ENCODE measurements at regions not wholly inside any gene's neighbourhood (a gene's known extent, or its start where the extent isn't known, plus 50 kb on each side); places are given as distances from the start of the nearest gene placed in this dataset.
"Not testable (repeated sequence)": the region's sequence is repeated elsewhere in the genome, so short reads cannot be mapped to it uniquely, and the experiment has no call there.

GRCh38 chr4:45554423-45554822, 569.4 kb downstream of the GABRG1 start:
- H3K27me3 ChIP-seq (ENCODE audit: control insufficient read depth, insufficient read depth, low read length) = no peaks in the 10 kb centered on the region
- H3K36me3 ChIP-seq (replicated peaks; ENCODE audit: control insufficient read depth, insufficient read depth, low read length) = no peaks in the 10 kb centered on the region
- no peak for DNase-seq
- no peak overlapping the region for H3K4me3 ChIP-seq (ENCODE audit: insufficient read depth, low read depth, low read length)

- no peak overlapping the region for H3K4me3 ChIP-seq (ENCODE audit: insufficient read depth, low read depth, low read length)
- DNase-seq = no peak
- H3K27me3 ChIP-seq (ENCODE audit: control insufficient read depth, insufficient read depth, low read length) = no peaks in the 10 kb centered on the region
- H3K36me3 ChIP-seq (replicated peaks; ENCODE audit: control insufficient read depth, insufficient read depth, low read length) = no peaks in the 10 kb centered on the region
Measured at GRCh38 chr4:45550766-45551366, 573.0 kb downstream of the GABRG1 start.

- no peak for DNase-seq
- Histone ChIP-seq H3K4me3 (ENCODE audit: insufficient read depth, low read depth, low read length) (no peak overlapping the region), H3K36me3 (replicated peaks; ENCODE audit: control insufficient read depth, insufficient read depth, low read length) (no peaks in the 10 kb centered on the region), H3K27me3 (ENCODE audit: control insufficient read depth, insufficient read depth, low read length) (no peaks in the 10 kb centered on the region)
Measured at GRCh38 chr4:45539142-45539814, 584.6 kb downstream of the GABRG1 start.

GRCh38 chr4:45530498-45530897, 593.4 kb downstream of the GABRG1 start:
- H3K4me3 ChIP-seq (ENCODE audit: insufficient read depth, low read depth, low read length) = no peak overlapping the region
- DNase-seq = no peak
- H3K36me3 ChIP-seq (replicated peaks; ENCODE audit: control insufficient read depth, insufficient read depth, low read length) = no peaks in the 10 kb centered on the region
- H3K27me3 ChIP-seq (ENCODE audit: control insufficient read depth, insufficient read depth, low read length) = no peaks in the 10 kb centered on the region

GRCh38 chr4:45527160-45527559, 596.7 kb downstream of the GABRG1 start:
- no peak overlapping the region for H3K4me3 ChIP-seq (ENCODE audit: insufficient read depth, low read depth, low read length)
- DNase-seq = no peak

GRCh38 chr4:45518832-45519231, 605.0 kb downstream of the GABRG1 start:
- no peaks in the 10 kb centered on the region for H3K27me3 ChIP-seq (ENCODE audit: control insufficient read depth, insufficient read depth, low read length)
- no peak overlapping the region for H3K4me3 ChIP-seq (ENCODE audit: insufficient read depth, low read depth, low read length)
- peak; percentile 4 for DNase-seq
- H3K36me3 ChIP-seq (replicated peaks; ENCODE audit: control insufficient read depth, insufficient read depth, low read length) = no peaks in the 10 kb centered on the region

More at GRCh38 chr4:45527160-45527559, 596.7 kb downstream of the GABRG1 start:
- Histone ChIP-seq H3K36me3 (replicated peaks; ENCODE audit: control insufficient read depth, insufficient read depth, low read length) (no peaks in the 10 kb centered on the region), H3K27me3 (ENCODE audit: control insufficient read depth, insufficient read depth, low read length) (no peaks in the 10 kb centered on the region)

GRCh38 chr4:45502471-45502870, 621.4 kb downstream of the GABRG1 start:
- DNase-seq = no peak
- H3K4me3 ChIP-seq (ENCODE audit: insufficient read depth, low read depth, low read length) = no peak overlapping the region
- no peaks in the 10 kb centered on the region for H3K36me3 ChIP-seq (replicated peaks; ENCODE audit: control insufficient read depth, insufficient read depth, low read length)
- no peaks in the 10 kb centered on the region for H3K27me3 ChIP-seq (ENCODE audit: control insufficient read depth, insufficient read depth, low read length)

GRCh38 chr4:45484740-45485139, 639.1 kb downstream of the GABRG1 start:
- H3K36me3 ChIP-seq (replicated peaks; ENCODE audit: control insufficient read depth, insufficient read depth, low read length) = no peaks in the 10 kb centered on the region
- no peaks in the 10 kb centered on the region; the same call in 1 of the 2 replicates for H3K27me3 ChIP-seq (ENCODE audit: control insufficient read depth, insufficient read depth, low read length)
- DNase-seq = no peak
- H3K4me3 ChIP-seq (ENCODE audit: insufficient read depth, low read depth, low read length) = no peak overlapping the region

GRCh38 chr4:45482346-45482745, 641.5 kb downstream of the GABRG1 start:
- no peak for DNase-seq
- peaks cover 2% of the 10 kb centered on the region; the same call in 1 of the 2 replicates for H3K27me3 ChIP-seq (ENCODE audit: control insufficient read depth, insufficient read depth, low read length)
- no peak overlapping the region for H3K4me3 ChIP-seq (ENCODE audit: insufficient read depth, low read depth, low read length)
- no peaks in the 10 kb centered on the region for H3K36me3 ChIP-seq (replicated peaks; ENCODE audit: control insufficient read depth, insufficient read depth, low read length)

- no peaks in the 10 kb centered on the region for H3K36me3 ChIP-seq (replicated peaks; ENCODE audit: control insufficient read depth, insufficient read depth, low read length)
- DNase-seq = no peak
- peaks cover 22% of the 10 kb centered on the region; the same call in 1 of the 2 replicates for H3K27me3 ChIP-seq (ENCODE audit: control insufficient read depth, insufficient read depth, low read length)
- H3K4me3 ChIP-seq (ENCODE audit: insufficient read depth, low read depth, low read length) = no peak overlapping the region
Measured at GRCh38 chr4:45477311-45477733, 646.5 kb downstream of the GABRG1 start.

GRCh38 chr4:45475548-45475947, 648.3 kb downstream of the GABRG1 start:
- no peak for DNase-seq
- H3K36me3 ChIP-seq (replicated peaks; ENCODE audit: control insufficient read depth, insufficient read depth, low read length) = no peaks in the 10 kb centered on the region
- H3K4me3 ChIP-seq (ENCODE audit: insufficient read depth, low read depth, low read length) = no peak overlapping the region
- peaks cover 37% of the 10 kb centered on the region; the same call in 1 of the 2 replicates for H3K27me3 ChIP-seq (ENCODE audit: control insufficient read depth, insufficient read depth, low read length)

GRCh38 chr4:45472490-45472889, 651.4 kb downstream of the GABRG1 start:
- DNase-seq = no peak
- no peaks in the 10 kb centered on the region for H3K36me3 ChIP-seq (replicated peaks; ENCODE audit: control insufficient read depth, insufficient read depth, low read length)
- no peak overlapping the region for H3K4me3 ChIP-seq (ENCODE audit: insufficient read depth, low read depth, low read length)
- peaks cover 35% of the 10 kb centered on the region; the same call in 1 of the 2 replicates for H3K27me3 ChIP-seq (ENCODE audit: control insufficient read depth, insufficient read depth, low read length)

GRCh38 chr4:45471335-45471734, 652.5 kb downstream of the GABRG1 start:
- Histone ChIP-seq H3K36me3 (replicated peaks; ENCODE audit: control insufficient read depth, insufficient read depth, low read length) (no peaks in the 10 kb centered on the region), H3K4me3 (ENCODE audit: insufficient read depth, low read depth, low read length) (no peak overlapping the region), H3K27me3 (ENCODE audit: control insufficient read depth, insufficient read depth, low read length) (peaks cover 37% of the 10 kb centered on the region; the same call in 1 of the 2 replicates)
- no peak for DNase-seq

GRCh38 chr4:45467157-45467556, 656.7 kb downstream of the GABRG1 start:
- no peak overlapping the region for H3K4me3 ChIP-seq (ENCODE audit: insufficient read depth, low read depth, low read length)
- H3K36me3 ChIP-seq (replicated peaks; ENCODE audit: control insufficient read depth, insufficient read depth, low read length) = no peaks in the 10 kb centered on the region
- DNase-seq = no peak
- peaks cover 15% of the 10 kb centered on the region; the same call in 1 of the 2 replicates for H3K27me3 ChIP-seq (ENCODE audit: control insufficient read depth, insufficient read depth, low read length)

GRCh38 chr4:45460157-45460556, 663.7 kb downstream of the GABRG1 start:
- DNase-seq; H3K27me3 ChIP-seq (ENCODE audit: control insufficient read depth, insufficient read depth, low read length); H3K36me3 ChIP-seq (replicated peaks; ENCODE audit: control insufficient read depth, insufficient read depth, low read length); H3K4me3 ChIP-seq (ENCODE audit: insufficient read depth, low read depth, low read length): not testable (repeated sequence)

All from H7 (cell line).